ENCODE measurements at regions not wholly inside any gene's neighbourhood (a gene's known extent, or its start where the extent isn't known, plus 50 kb on each side); places are given as distances from the start of the nearest gene placed in this dataset.

GRCh38 chr9:111198936-111199335 lies 131.1 kb downstream of the OR2K2 start:
- no peaks in the 10 kb centered on the region for H3K4me1 ChIP-seq (ENCODE audit: control insufficient read depth, insufficient read depth, low read length)
- intact Hi-C loops (cut with micrococcal nuclease; ENCODE audit: unreplicated experiment), result no loop called here
- H3K79me2 ChIP-seq (ENCODE audit: control insufficient read depth, insufficient read depth, low read length), result no peaks in the 10 kb centered on the region
- H2AFZ ChIP-seq (ENCODE audit: control insufficient read depth, low read depth, low read length), result no peak overlapping the region
- no peak overlapping the region for H3K9ac ChIP-seq (ENCODE audit: control insufficient read depth, insufficient read depth, low read length)
- SMC1A ChIA-PET (ENCODE audit: uncharacterized antibody, unreplicated experiment), result interaction anchor here (0.6 to 1.0 kb wide), 2 partner anchors 10 to 551 kb away, joined by 3 to 4 read pairs; no protein-coding TSS in a partner anchor
- H3K4me3 ChIP-seq, result no peak overlapping the region
- no peaks in the 10 kb centered on the region for H3K27me3 ChIP-seq (replicated peaks in 1 of 2; ENCODE audit: control insufficient read depth in 2 of 2, insufficient read depth in 2 of 2, low read length in 1 of 2)
- no peak overlapping the region for H3K27ac ChIP-seq (ENCODE audit: control insufficient read depth, insufficient read depth)
- in situ Hi-C loops (cut with MboI), result no loop called here
- ATAC-seq (no peak), DNase-seq (ENCODE audit: low read depth, low spot score) (no peak), FAIRE-seq (no peak)
- no peaks in the 10 kb centered on the region for H3K36me3 ChIP-seq (ENCODE audit: control insufficient read depth in 2 of 2, insufficient read depth in 2 of 2, low read length in 1 of 2)
- H4K20me1 ChIP-seq (ENCODE audit: control insufficient read depth, insufficient read depth), result no peaks in the 10 kb centered on the region
- no peak for TF ChIP-seq JUND (IDR thresholded peaks at IDR 0.05; ENCODE audit: low read depth, low read length)
- no peak for TF ChIP-seq CREM (IDR thresholded peaks at IDR 0.05; ENCODE audit: low read depth)
- no peak for TF ChIP-seq FOS (IDR thresholded peaks at IDR 0.05; ENCODE audit: borderline replicate concordance, extremely low read depth, insufficient read length)
- no peak for TF ChIP-seq USF2 (IDR thresholded peaks at IDR 0.05; ENCODE audit: borderline replicate concordance, low read depth, low read length)
- no peak for TF ChIP-seq TCF7 (IDR thresholded peaks at IDR 0.05; ENCODE audit: borderline replicate concordance)
- no peak for TF ChIP-seq ZBTB33 (IDR thresholded peaks at IDR 0.05)
- no peak for TF ChIP-seq ASH2L (IDR thresholded peaks at IDR 0.05; ENCODE audit: borderline replicate concordance, low read depth)
- no peak for TF ChIP-seq MXI1 (IDR thresholded peaks at IDR 0.05; ENCODE audit: low read depth, low read length)
- TF ChIP-seq RELA (IDR thresholded peaks at IDR 0.05; ENCODE audit: borderline replicate concordance, partially characterized antibody), result no peak
- TF ChIP-seq SUZ12 (IDR thresholded peaks at IDR 0.05; ENCODE audit: unreplicated experiment), result no peak
- no peak for TF ChIP-seq PML (IDR thresholded peaks at IDR 0.05; ENCODE audit: low read length)
- TF ChIP-seq IKZF2 (IDR thresholded peaks at IDR 0.05), result no peak
- TF ChIP-seq SMARCA5 (IDR thresholded peaks at IDR 0.05), result no peak
- TF ChIP-seq ZNF622 (IDR thresholded peaks at IDR 0.05), result no peak
- no peak for TF ChIP-seq BCLAF1 (IDR thresholded peaks at IDR 0.05)
- no peak for TF ChIP-seq DPF2 (IDR thresholded peaks at IDR 0.05)
- TF ChIP-seq CREB1 (IDR thresholded peaks at IDR 0.05; ENCODE audit: low read depth), result no peak
- TF ChIP-seq IRF5 (IDR thresholded peaks at IDR 0.05; ENCODE audit: borderline replicate concordance), result no peak
- TF ChIP-seq BMI1 (IDR thresholded peaks at IDR 0.05; ENCODE audit: borderline replicate concordance), result no peak
- CTCF ChIA-PET, result no interaction called here
- POLR2A ChIA-PET, result no interaction called here
- no TSS peak for BruUV-seq (replicated peaks)
- H3K4me2 ChIP-seq (ENCODE audit: control insufficient read depth, insufficient read depth), result no peak overlapping the region
- RAD21 ChIA-PET (ENCODE audit: unreplicated experiment), result no interaction called here
- no peaks in the 10 kb centered on the region for H3K9me3 ChIP-seq (replicated peaks; ENCODE audit: control insufficient read depth, insufficient read depth, low read length)

All from GM12878 (cell line).